ENCODE measurements at regions not wholly inside any gene's neighbourhood (a gene's known extent, or its start where the extent isn't known, plus 50 kb on each side); places are given as distances from the start of the nearest gene placed in this dataset.

- peaks cover 3% of the 10 kb centered on the region for H3K9me3 Mint-ChIP-seq
- H3K4me3 Mint-ChIP-seq = no peak overlapping the region
- DNase-seq (ENCODE audit: low read depth, low spot score) = no peak
- peaks cover 10% of the 10 kb centered on the region for H3K36me3 Mint-ChIP-seq (ENCODE audit: low read depth)
- no peak overlapping the region for H3K27ac Mint-ChIP-seq (ENCODE audit: unreplicated experiment)
- H3K4me1 Mint-ChIP-seq = peaks cover 14% of the 10 kb centered on the region
- no peak for TF ChIP-seq CTCF (conservative IDR thresholded peaks at IDR 0.05)
- no peaks in the 10 kb centered on the region for H3K27me3 Mint-ChIP-seq (ENCODE audit: low read depth)
Measured at GRCh38 chr9:16134351-16134750, 581.5 kb downstream of the CCDC171 start.

GRCh38 chr9:16135968-16136367, 583.1 kb downstream of the CCDC171 start:
- Mint-ChIP-seq H3K36me3 (ENCODE audit: low read depth) (peaks cover 2% of the 10 kb centered on the region), H3K4me1 (peaks cover 19% of the 10 kb centered on the region), H3K27me3 (ENCODE audit: low read depth) (no peaks in the 10 kb centered on the region), H3K9me3 (no peaks in the 10 kb centered on the region), H3K27ac (ENCODE audit: unreplicated experiment) (no peak overlapping the region), H3K4me3 (no peak overlapping the region)
- no peak for DNase-seq (ENCODE audit: low read depth, low spot score)
- no peak for TF ChIP-seq CTCF (conservative IDR thresholded peaks at IDR 0.05)

- no peak overlapping the region for H3K27ac Mint-ChIP-seq (ENCODE audit: unreplicated experiment)
- no peak for DNase-seq (ENCODE audit: low read depth, low spot score)
- no peak overlapping the region for H3K4me3 Mint-ChIP-seq
- no peak for TF ChIP-seq CTCF (conservative IDR thresholded peaks at IDR 0.05)
- no peaks in the 10 kb centered on the region for H3K36me3 Mint-ChIP-seq (ENCODE audit: low read depth)
- no peaks in the 10 kb centered on the region for H3K9me3 Mint-ChIP-seq
- H3K4me1 Mint-ChIP-seq = peaks cover 18% of the 10 kb centered on the region
- H3K27me3 Mint-ChIP-seq (ENCODE audit: low read depth) = no peaks in the 10 kb centered on the region
Measured at GRCh38 chr9:16136451-16136850, 583.6 kb downstream of the CCDC171 start.

- DNase-seq (ENCODE audit: low read depth, low spot score) = no peak
- Mint-ChIP-seq H3K27me3 (ENCODE audit: low read depth) (no peaks in the 10 kb centered on the region), H3K4me3 (no peak overlapping the region), H3K36me3 (ENCODE audit: low read depth) (no peaks in the 10 kb centered on the region), H3K9me3 (peaks cover under 1% of the 10 kb centered on the region), H3K27ac (ENCODE audit: unreplicated experiment) (no peak overlapping the region), H3K4me1 (peaks cover 14% of the 10 kb centered on the region)
- TF ChIP-seq CTCF (conservative IDR thresholded peaks at IDR 0.05) = no peak
Measured at GRCh38 chr9:16136961-16137360, 584.1 kb downstream of the CCDC171 start.

- no peak overlapping the region for H3K27ac Mint-ChIP-seq (ENCODE audit: unreplicated experiment)
- no peaks in the 10 kb centered on the region for H3K36me3 Mint-ChIP-seq (ENCODE audit: low read depth)
- peaks cover 7% of the 10 kb centered on the region for H3K4me1 Mint-ChIP-seq
- peaks cover 3% of the 10 kb centered on the region for H3K9me3 Mint-ChIP-seq
- TF ChIP-seq CTCF (conservative IDR thresholded peaks at IDR 0.05) = no peak
- no peaks in the 10 kb centered on the region for H3K27me3 Mint-ChIP-seq (ENCODE audit: low read depth)
- DNase-seq (ENCODE audit: low read depth, low spot score) = no peak
- H3K4me3 Mint-ChIP-seq = no peak overlapping the region
Measured at GRCh38 chr9:16138561-16139491, 586.0 kb downstream of the CCDC171 start.

Data from neural crest cell (in vitro differentiated cells).